CD4-positive, alpha-beta T cell treated with Interleukin-6 for 4 hours (primary cell): ENCODE measurements at regions not wholly inside any gene's neighbourhood (a gene's known extent, or its start where the extent isn't known, plus 50 kb on each side); places are given as distances from the start of the nearest gene placed in this dataset.
"Not testable (repeated sequence)": the region's sequence is repeated elsewhere in the genome, so short reads cannot be mapped to it uniquely, and the experiment has no call there.

Source experiments
- DNase-seq: peaks from one replicate; pipeline ENCODE4 v3.0.0-alpha.2; 2020; ENCODE audit warnings: mixed read lengths

DNA sequence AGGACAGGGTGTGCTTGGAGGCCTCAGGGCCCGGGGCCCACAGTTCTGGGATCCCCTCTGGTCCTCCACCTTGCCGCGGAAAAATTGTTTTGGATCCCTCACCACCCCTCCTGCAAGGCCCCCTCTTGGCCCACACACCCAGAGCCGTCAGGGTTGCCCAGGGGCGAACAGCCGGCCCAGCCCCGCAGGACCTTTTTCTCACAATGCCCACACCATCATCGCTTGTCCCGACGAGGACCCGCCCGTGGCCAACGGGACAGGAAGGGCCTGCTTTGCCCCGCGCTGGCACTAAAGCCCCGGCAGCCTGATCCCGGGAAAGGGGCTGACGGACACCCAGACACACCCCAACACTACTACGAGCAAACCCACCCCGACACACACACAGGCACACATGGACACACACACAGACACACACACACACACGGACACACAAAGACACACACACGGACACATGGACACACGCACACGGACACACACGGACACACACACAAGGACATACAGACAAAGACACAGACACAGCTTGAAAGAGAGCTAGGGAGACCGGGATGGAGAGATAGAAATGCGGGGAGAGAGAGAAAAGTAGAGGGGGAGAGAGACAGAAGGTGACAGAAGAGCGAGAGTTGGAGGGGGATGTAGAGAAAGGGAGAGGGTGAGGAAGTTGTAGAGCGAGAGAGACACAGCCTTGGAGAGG is 1493.5 kb upstream of the DEFB115 start:
- no peak for DNase-seq

DNA sequence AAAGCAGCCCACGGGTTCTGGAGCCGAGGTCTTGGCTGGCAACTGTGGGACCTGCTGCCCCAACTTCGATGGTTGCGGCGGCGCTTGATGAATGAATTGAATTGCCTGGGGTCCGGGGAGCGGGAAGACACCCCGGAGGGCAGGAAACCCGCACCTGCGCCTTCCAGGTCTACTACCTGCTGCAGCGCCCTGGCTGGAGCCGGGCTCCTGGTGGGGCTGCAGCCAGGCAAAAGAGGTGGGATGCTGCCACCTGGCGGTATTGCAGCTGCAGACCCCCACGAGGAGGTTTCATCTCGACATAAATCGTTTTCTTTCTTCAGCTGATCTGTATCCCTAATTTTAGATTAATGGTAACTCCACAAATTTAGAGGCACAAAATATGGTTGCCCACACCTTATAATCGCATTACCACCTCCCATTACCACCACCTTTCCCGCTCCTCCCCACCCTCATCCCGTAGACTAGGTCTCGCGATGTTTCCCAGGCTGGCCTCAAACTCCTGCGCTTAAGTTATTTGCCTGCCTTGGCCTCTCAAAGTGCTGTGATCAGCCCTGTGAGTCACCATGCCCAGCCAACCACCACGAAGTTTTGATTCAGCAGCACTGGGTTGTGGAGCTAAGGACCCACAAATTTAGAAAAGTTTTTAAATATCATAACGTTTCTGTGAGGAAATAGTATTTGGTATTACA is 1492.4 kb upstream of the DEFB115 start:
- not testable (repeated sequence) for DNase-seq

DNA sequence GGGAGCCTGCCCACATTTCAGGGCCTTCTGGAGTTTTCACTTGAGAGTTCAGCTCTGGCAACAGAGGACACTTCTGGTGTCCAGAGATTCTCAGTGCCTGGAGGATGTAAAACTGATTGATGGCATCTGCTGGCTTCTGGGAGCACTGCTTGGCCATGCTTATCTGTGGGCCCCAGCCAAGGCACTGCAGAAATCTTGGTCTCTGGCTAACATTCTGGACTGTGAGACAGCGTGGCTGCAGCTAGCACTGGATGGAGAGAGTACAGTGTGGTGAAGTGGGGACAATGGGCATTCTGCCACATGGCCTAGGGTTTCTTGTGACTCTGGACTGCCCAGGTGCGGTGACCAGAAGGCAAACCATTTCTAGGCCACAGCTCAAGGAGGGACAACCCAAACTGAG is 1479.4 kb upstream of the DEFB115 start:
- DNase-seq = not testable (repeated sequence)

DNA sequence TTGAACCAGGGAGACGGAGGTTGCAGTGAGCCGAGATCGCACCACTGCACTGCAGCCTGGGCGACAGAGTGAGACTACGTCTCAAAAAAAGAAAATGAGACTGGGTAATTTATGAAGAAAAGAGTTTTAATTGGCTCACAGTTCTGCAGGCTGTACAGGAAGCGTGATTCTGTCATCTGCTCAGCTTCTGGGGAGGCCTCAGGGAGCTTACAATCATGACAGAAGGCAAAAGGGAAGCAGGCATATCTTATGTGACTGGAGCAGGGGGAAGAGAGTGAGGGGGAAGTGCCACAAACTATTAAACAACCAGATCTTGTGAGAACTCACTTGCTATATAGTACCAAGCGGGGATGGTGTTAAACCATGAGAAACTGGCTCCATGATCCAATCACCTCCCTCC is 1476.2 kb upstream of the DEFB115 start:
- not testable (repeated sequence) for DNase-seq

DNA sequence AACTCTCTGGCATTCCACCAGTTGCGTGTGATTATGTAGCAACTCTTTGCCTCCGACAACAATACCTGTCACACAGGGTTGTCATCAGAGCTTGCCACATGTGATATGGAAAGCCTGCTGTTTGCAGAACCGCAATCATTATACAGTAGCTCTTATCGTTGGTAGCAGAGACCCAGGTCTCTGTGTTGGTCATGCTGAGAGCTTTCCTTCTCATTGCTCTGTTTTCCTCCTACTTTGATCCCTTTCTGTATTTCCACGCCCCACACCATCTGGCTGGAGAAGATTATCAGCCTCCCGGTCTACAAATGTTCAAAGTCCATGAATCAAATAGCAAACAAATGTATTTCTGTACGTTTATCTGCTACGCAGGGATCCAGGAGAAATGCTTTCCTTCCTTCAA is 1475.6 kb upstream of the DEFB115 start:
- DNase-seq = not testable (repeated sequence)

DNA sequence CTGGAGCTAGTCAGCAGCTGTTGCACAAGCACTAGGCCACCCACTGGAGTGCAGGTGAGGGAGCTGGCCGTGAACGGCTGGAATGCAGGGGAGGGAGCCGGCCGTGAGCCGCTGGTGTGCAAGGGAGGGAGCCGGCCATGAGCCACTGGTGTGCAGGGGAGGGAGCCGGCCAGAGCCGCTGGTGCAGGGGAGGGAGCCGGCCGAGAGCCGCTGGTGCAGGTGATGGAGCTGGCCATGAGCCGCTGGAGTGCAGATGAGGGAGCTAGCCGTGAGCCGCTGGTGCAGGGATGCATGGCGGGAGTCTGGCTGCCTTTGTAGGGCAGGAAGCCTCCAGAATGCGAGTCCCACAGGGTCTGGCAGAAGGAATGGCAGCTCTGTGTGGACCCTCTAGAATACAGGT is 1470.0 kb upstream of the DEFB115 start:
- DNase-seq = not testable (repeated sequence)

DNA sequence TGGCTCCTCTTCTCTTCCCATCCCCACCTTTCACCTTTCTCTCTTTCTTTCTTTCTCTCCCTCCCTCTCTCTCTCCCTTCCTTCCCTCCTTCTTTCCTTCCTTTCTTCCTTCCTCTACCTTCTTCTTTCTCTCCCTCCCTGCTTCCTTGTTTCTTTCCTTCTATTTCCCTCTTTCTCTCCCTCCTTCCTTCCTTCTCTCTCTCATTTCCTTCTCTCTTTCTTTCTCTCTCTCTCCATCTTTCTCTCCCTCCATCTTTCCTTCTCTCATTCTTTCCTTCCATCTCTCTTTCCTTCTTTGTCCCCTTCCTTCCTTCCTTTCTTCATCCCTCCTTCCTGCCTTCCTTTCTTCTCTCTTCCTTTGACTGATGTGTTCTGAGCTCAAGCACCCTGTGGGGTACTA is 1467.0 kb upstream of the DEFB115 start:
- DNase-seq = no peak

DNA sequence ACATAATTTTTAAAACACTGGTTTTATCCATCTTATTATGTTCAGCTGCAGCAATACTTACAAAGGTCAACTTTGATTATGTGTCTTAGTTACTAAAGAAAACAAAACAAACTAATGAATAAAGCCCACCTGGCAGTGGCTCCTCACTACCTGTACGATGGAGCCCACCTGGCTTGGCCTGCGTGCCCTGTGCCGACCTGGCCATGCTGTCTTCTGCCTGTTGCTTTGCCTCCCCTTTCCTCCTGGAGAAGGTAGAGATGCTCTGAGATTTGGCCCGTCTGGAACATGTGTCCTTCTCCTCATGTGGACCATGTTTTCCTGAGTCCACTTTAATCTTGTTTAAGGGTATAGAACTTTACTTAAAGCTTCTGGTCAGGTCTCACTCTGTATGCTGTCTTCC is 1426.0 kb upstream of the DEFB115 start:
- not testable (repeated sequence) for DNase-seq

DNA sequence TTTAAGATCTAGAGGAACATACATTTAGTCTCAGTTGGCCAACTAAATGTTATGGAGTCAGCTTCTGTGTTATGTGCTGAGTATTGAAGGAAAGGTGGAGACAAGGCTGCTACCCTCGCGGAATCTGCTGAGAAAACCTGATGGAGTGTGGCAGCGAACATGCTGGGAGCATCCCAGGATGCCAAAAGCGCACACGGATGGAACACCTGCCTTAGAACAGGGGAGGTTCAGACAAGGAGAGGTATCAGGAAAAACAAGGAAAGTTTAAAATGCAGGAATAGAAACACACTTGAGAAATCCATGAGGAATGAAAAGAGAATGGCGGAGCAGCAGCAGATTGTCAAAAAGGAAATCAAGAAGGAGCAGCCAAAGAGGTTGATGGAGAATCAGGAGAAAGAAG is 1389.5 kb upstream of the DEFB115 start:
- DNase-seq = not testable (repeated sequence)

DNA sequence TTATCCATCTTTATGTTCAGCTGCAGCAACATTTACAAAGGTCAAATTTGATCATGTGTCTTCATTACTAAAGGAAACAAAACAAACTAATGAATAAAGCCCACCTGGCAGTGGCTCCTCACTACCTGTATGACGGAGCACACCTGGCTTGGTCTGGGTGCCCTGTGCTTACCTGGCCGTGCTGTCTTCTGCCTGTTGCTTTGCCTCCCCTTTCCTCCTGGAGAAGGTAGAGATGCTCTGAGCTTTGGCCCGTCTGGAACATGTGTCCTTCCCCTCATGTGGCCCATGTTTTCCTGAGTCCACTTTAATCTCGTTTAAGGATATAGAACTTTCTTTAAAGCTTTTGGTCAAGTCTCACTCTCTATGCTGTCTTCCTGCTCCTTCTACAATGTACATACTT is 1388.8 kb upstream of the DEFB115 start:
- not testable (repeated sequence) for DNase-seq

DNA sequence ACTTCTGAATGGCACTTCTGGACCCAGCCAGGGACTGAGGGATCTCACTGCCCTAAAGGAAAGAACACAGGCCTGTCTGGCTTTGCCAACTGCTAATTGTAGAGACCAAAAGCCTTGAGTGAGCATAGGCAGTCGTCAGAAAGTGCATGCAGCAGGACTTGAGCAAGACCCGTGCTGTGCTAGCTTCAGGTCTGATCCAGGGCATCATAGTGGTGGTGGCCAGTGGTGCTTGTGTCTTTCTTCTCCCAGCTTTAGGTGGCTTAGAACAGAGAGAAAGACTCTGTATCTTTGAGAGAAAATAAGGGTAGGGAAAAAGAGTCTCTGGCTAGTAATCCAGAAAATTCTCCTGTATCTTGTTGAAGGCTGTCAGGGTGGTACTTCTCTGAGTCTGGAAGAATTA is 1385.6 kb upstream of the DEFB115 start:
- not testable (repeated sequence) for DNase-seq

DNA sequence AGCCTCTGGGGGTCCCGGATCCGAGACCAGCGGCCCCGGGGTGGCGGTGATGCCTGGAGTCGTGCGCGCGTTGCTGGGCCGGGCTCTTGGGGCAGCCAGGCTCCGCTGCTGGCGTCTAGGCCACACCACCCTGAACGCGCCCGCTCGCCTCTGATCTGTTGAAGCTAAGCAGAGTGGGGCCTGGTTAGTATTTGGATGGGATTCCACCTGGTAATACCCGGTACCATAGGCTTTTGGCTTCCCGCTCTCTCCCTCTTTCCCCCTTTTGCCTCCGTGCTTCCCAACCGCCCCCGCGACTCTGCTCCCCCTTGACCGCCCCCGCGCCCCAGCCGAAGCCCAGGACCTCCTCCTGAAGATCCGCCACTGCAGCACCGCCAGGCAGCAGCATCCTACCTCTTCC is 1383.5 kb upstream of the DEFB115 start:
- DNase-seq = peak; percentile 13

DNA sequence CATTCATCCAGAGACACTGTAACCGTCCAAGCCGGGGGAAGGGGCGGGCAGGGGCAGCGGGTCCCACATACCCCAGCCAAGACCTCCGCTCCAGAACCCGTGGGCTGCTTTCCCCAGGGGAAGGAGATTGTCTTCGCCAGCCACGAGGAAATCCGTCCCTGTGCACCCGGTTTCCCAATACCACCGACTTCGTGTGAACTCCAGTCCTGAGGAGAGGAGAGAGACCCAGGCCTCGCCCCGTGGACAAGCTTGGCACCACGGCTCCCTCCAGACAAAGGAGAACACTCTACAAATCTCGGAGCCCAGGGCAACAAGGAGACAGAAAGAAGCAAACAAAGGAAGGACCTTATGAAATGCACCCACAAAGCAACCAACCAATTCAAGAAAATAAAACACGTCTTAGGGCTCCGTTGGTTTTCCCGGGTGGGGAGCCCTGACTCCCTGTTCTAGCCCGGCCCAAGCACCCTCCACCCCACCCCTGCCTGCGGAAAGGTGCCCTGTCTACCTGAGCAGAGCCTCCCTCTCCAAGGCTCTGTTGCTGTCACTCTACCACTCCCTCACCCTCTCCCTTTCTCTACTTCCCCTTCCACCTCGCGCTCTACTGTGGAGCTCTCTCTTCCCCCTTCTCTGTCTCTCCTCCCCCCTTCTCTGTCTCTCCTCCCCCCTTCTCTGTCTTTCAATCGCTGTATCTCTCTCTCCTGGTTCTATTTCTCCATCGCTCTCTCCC is 1382.8 kb upstream of the DEFB115 start:
- DNase-seq = no peak

DNA sequence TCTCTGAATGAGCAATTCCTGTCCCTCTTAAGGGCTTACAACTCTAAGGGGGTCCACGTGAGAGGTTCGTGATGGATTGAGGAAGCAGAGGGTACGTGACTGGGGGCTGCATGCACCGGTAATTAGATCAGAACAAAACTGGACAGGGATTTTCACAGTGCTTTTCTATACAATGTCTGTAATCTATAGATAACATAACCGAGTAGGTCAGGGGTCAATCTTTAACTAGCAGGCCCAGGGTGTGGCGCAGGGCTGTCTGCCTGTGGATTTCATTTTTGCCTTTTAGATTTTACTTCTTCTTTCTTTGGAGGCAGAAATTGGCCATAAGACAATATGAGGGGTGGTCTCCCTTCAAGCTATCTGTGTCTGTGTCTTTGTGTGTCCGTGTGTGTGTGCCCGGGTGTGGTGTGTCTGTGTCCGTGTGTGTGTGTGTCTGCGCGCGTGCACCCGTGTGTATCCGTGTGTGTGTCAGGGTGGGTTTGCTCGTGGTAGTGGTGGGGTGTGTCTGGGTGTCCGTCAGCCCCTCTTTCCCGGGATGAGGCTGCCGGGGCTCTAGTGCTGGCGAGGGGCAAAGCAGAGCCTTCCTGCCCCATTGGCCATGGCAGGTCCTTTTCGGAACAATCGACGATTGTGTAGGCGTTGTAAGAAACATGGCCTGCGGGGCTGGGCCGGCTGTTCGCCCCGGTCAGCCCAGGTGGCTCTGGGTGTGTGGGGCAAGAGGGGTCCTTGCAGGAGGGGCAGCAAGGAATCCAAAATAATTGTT is 1382.0 kb upstream of the DEFB115 start:
- not testable (repeated sequence) for DNase-seq

DNA sequence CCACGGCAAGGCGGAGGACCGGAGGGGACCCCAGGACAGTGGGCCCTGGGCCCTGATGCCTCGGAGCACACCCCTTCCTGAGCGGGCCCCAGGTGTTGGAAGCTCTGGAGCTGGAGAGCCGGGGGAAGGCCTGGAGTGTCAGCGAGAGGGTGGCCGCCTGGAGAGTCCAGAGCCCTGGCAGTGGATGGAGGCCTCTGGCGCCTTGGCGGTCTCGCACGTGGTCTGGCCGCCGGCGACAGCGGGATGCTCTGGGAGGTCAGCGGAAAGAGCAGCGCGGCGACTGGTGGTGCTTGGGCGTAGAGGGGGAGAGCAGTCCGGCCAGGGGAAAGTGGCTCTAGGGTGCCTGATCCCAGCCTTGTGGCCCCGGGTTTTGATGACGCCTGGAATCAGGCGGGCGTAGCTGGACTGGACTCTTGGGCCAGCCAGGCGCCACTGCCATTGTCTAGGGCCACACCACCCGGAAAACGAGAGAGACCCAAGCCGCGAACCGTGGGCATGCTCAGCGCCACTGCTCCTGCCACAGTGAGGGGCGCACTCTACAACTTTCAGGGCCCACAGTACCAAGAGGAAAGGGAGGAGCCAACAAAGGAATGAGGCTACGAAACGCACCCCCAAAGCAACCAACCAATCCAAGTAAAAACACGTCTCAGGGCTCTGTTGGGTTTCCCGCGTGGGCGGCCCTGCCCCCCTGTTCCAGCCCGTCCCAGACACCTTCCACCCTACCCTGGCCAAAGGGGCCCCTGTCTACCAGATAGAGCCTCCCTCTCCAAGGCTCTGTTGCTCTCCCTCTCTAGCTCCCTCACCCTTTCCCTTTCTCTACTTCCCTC is 1381.2 kb upstream of the DEFB115 start:
- not testable (repeated sequence) for DNase-seq

DNA sequence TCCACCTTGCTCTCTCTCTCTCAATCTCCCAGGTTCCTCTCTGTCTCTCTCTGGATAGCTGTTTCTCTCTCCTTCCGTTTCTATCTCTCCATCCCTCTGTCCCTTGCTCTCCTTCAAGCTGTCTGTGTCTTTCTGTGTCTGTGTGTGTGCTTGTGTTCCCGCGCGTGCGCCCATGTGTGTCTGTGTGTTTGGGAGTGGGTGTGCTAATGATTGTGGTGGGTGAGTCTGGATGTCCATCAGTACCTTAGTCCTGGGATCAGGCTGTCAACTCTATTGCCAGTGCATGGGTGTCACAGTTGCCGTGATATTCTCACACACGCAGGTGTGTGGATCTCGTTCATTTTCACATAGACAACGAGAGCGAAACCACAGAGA is 1380.6 kb upstream of the DEFB115 start:
- no peak for DNase-seq

DNA sequence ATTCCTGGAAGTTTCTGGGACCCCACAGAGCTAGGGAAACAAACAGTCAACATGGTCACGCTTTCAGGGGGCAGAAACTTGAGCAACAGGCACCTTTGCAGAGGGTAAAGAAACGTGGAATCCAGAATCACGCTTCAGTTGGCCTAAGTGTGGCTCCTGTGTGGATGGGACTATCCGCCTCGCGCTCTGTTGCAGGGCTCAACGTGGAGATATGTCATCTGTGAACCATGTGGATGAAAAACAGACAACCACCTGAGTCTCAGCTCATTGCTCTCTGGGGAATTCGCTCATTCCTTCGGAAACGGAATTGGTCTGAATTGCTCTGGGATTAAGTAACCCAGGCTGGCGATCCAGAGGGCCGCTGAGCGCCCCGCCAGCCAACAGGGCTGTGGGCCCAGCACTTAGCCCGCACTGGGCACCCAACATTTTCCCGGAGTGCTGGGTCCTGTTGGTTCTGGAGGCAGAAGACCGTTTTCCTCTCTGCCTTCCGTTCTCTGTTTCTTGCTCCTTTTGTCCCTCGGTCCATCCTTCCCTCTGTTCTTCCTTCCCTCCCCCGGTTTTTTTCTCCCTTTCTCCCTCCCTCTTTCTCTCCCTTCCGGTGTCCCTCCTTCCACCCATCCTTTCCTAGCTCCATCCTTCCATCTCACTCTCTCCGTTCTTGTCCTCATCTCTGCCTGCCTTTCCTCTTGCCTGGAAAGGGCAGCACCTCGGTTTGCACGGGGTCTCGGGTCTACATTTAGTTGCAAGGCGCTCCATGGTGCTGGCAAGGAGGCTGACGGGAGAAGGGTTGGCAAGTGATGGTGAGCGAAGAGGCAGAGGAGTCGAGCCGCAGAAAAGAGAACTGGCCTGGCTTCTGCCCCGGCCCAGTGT is 1379.8 kb upstream of the DEFB115 start:
- DNase-seq = not testable (repeated sequence)

DNA sequence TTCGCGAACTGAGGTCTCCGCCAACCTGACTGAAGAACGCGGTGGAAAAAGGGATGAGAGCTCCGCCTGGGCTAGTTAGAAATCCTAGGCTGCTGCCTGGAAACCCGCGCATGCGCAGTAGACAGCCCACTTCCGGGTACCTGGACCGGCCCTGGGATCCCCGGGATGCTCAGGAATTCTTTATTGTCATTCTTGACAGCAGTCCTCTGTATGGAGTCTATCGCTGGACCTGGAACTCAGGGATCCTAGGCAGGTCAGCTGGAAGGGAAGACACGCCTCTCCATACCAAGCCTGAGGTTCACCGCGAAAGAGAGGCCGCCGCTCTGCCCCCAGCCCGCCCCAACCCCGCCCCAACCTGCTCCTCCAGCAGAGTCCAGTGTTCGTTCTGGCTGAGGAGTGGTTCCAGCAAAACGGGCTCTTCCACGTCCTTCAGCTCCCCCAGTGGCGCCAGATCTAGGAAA is 1379.2 kb upstream of the DEFB115 start:
- no peak for DNase-seq

DNA sequence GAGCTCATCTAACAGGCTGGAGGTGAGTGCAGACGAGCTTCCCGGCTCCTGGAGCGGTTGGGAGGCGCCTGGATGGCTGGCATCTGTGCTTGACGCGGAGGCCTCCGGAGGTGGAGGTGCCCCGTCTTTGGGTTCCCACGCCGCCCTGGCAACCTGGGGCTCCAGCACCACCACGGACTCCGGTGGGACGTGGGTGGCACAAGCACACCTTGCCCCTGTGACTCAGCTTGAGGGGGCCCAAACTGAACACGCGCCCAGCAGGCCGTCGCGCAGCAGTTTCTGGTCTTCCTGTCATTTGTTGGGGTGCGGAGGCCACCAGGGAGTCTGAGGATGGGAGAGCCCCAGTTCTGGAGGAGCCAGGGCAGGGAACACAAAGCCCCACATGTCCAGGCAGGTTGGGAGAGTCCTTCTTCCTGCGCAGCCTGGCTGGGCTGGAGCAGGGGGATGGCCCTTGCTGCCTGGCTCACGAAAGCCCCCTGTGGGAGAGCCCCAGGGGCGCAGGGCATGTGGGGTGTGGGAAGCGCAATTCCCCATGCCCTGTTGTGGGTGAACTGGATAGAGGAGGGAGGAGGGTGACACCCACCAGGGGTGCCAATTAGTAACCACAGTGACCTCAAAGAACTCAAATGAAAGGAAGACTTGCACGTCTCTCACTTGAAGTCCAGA is 1378.6 kb upstream of the DEFB115 start:
- DNase-seq = no peak

DNA sequence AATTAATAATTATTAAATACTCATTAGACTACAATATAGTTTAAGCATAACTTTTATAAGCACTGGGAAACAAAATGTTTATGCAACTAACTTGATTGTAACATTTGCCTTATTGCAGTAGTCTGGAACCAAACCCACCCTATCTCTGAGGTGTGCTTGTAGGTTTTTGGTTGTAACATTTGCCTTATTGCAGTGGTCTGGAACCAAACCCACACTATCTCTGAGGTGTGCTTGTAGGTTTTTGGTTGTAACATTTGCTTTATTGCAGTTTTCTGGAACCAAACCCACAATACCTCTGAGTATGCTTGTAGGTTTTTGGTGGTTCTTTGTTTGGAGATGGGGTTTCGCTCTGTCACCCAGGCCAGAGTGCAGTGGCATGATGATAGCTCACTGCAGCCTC is 1376.4 kb upstream of the DEFB115 start:
- not testable (repeated sequence) for DNase-seq
